ENCODE measurements at regions not wholly inside any gene's neighbourhood (a gene's known extent, or its start where the extent isn't known, plus 50 kb on each side); places are given as distances from the start of the nearest gene placed in this dataset.
"Not testable (repeated sequence)": the region's sequence is repeated elsewhere in the genome, so short reads cannot be mapped to it uniquely, and the experiment has no call there.

GRCh38 chrX:148290041-148290440, 210.4 kb upstream of the AFF2 start:
- Mint-ChIP-seq H3K9me3 (no peaks in the 10 kb centered on the region), H3K4me1 (no peaks in the 10 kb centered on the region), H3K4me3 (no peak overlapping the region), H3K27ac (no peak overlapping the region), H3K27me3 (no peaks in the 10 kb centered on the region), H3K36me3 (no peaks in the 10 kb centered on the region)
- no peak for ATAC-seq

- H3K4me1 Mint-ChIP-seq = no peaks in the 10 kb centered on the region
- H3K4me3 Mint-ChIP-seq = no peak overlapping the region
- no peak for ATAC-seq
- H3K27me3 Mint-ChIP-seq = no peaks in the 10 kb centered on the region
- peaks cover 5% of the 10 kb centered on the region for H3K36me3 Mint-ChIP-seq
- H3K9me3 Mint-ChIP-seq = peaks cover 5% of the 10 kb centered on the region
- H3K27ac Mint-ChIP-seq = no peak overlapping the region
Measured at GRCh38 chrX:148290931-148291330, 209.5 kb upstream of the AFF2 start.

- Mint-ChIP-seq H3K4me1 (no peaks in the 10 kb centered on the region), H3K4me3 (no peak overlapping the region), H3K9me3 (peaks cover 5% of the 10 kb centered on the region), H3K27me3 (no peaks in the 10 kb centered on the region), H3K36me3 (peaks cover 5% of the 10 kb centered on the region), H3K27ac (no peak overlapping the region)
- ATAC-seq = no peak
Measured at GRCh38 chrX:148298737-148299136, 201.7 kb upstream of the AFF2 start.

- H3K36me3 Mint-ChIP-seq, H3K27ac Mint-ChIP-seq, H3K4me1 Mint-ChIP-seq, H3K4me3 Mint-ChIP-seq, ATAC-seq, H3K27me3 Mint-ChIP-seq, H3K9me3 Mint-ChIP-seq: not testable (repeated sequence)
Measured at GRCh38 chrX:148305214-148305613, 195.2 kb upstream of the AFF2 start.

- H3K36me3 Mint-ChIP-seq = no peaks in the 10 kb centered on the region
- H3K4me3 Mint-ChIP-seq = no peak overlapping the region
- no peaks in the 10 kb centered on the region for H3K27me3 Mint-ChIP-seq
- H3K27ac Mint-ChIP-seq = no peak overlapping the region
- H3K9me3 Mint-ChIP-seq = no peaks in the 10 kb centered on the region
- no peak for ATAC-seq
- H3K4me1 Mint-ChIP-seq = peaks cover 4% of the 10 kb centered on the region
Measured at GRCh38 chrX:148309413-148309812, 191.0 kb upstream of the AFF2 start.

- ATAC-seq = peak; percentile 47
- Mint-ChIP-seq H3K4me1 (peaks cover 4% of the 10 kb centered on the region), H3K36me3 (no peaks in the 10 kb centered on the region), H3K27me3 (no peaks in the 10 kb centered on the region), H3K9me3 (no peaks in the 10 kb centered on the region), H3K27ac (no peak overlapping the region), H3K4me3 (no peak overlapping the region)
Measured at GRCh38 chrX:148310426-148311165, 189.8 kb upstream of the AFF2 start.

GRCh38 chrX:148311544-148311943, 188.9 kb upstream of the AFF2 start:
- Mint-ChIP-seq H3K27ac (no peak overlapping the region), H3K36me3 (no peaks in the 10 kb centered on the region), H3K27me3 (no peaks in the 10 kb centered on the region), H3K4me1 (peaks cover 11% of the 10 kb centered on the region), H3K4me3 (no peak overlapping the region), H3K9me3 (no peaks in the 10 kb centered on the region)
- no peak for ATAC-seq

- no peak overlapping the region for H3K4me3 Mint-ChIP-seq
- H3K4me1 Mint-ChIP-seq = peaks cover 13% of the 10 kb centered on the region
- no peak for ATAC-seq
- H3K27me3 Mint-ChIP-seq = no peaks in the 10 kb centered on the region
- H3K9me3 Mint-ChIP-seq = no peaks in the 10 kb centered on the region
- no peak overlapping the region for H3K27ac Mint-ChIP-seq
- H3K36me3 Mint-ChIP-seq = no peaks in the 10 kb centered on the region
Measured at GRCh38 chrX:148314876-148315275, 185.5 kb upstream of the AFF2 start.

- ATAC-seq = no peak
- Mint-ChIP-seq H3K4me1 (peaks cover 9% of the 10 kb centered on the region), H3K27me3 (no peaks in the 10 kb centered on the region), H3K9me3 (no peaks in the 10 kb centered on the region), H3K36me3 (no peaks in the 10 kb centered on the region), H3K27ac (no peak overlapping the region), H3K4me3 (no peak overlapping the region)
Measured at GRCh38 chrX:148316446-148316845, 184.0 kb upstream of the AFF2 start.

GRCh38 chrX:148322906-148323305, 177.5 kb upstream of the AFF2 start:
- Mint-ChIP-seq H3K27me3 (no peaks in the 10 kb centered on the region), H3K9me3 (peaks cover 3% of the 10 kb centered on the region), H3K36me3 (no peaks in the 10 kb centered on the region), H3K4me1 (no peaks in the 10 kb centered on the region), H3K4me3 (no peak overlapping the region), H3K27ac (no peak overlapping the region)
- ATAC-seq = no peak

- no peak for ATAC-seq
- peaks cover 10% of the 10 kb centered on the region for H3K4me1 Mint-ChIP-seq
- H3K9me3 Mint-ChIP-seq = no peaks in the 10 kb centered on the region
- H3K36me3 Mint-ChIP-seq = no peaks in the 10 kb centered on the region
- H3K27me3 Mint-ChIP-seq = no peaks in the 10 kb centered on the region
- H3K4me3 Mint-ChIP-seq = no peak overlapping the region
- peak overlapping the region; percentile 34 for H3K27ac Mint-ChIP-seq
Measured at GRCh38 chrX:148333989-148334388, 166.4 kb upstream of the AFF2 start.

- peaks cover 3% of the 10 kb centered on the region for H3K9me3 Mint-ChIP-seq
- H3K27ac Mint-ChIP-seq = no peak overlapping the region
- H3K4me1 Mint-ChIP-seq = peaks cover 10% of the 10 kb centered on the region
- no peaks in the 10 kb centered on the region for H3K27me3 Mint-ChIP-seq
- H3K4me3 Mint-ChIP-seq = no peak overlapping the region
- H3K36me3 Mint-ChIP-seq = no peaks in the 10 kb centered on the region
- ATAC-seq = no peak
Measured at GRCh38 chrX:148337873-148338272, 162.5 kb upstream of the AFF2 start.

- no peak overlapping the region for H3K27ac Mint-ChIP-seq
- H3K4me1 Mint-ChIP-seq = no peaks in the 10 kb centered on the region
- no peaks in the 10 kb centered on the region for H3K27me3 Mint-ChIP-seq
- no peak overlapping the region for H3K4me3 Mint-ChIP-seq
- H3K36me3 Mint-ChIP-seq = peaks cover 5% of the 10 kb centered on the region
- H3K9me3 Mint-ChIP-seq = peaks cover 7% of the 10 kb centered on the region
- no peak for ATAC-seq
Measured at GRCh38 chrX:148354916-148355315, 145.5 kb upstream of the AFF2 start.

GRCh38 chrX:148361641-148362040, 138.8 kb upstream of the AFF2 start:
- no peak overlapping the region for H3K4me3 Mint-ChIP-seq
- no peaks in the 10 kb centered on the region for H3K9me3 Mint-ChIP-seq
- no peak for ATAC-seq
- no peaks in the 10 kb centered on the region for H3K4me1 Mint-ChIP-seq
- no peaks in the 10 kb centered on the region for H3K27me3 Mint-ChIP-seq
- no peaks in the 10 kb centered on the region for H3K36me3 Mint-ChIP-seq
- H3K27ac Mint-ChIP-seq = no peak overlapping the region

GRCh38 chrX:148363471-148364235, 136.8 kb upstream of the AFF2 start:
- H3K27ac Mint-ChIP-seq = no peak overlapping the region
- no peaks in the 10 kb centered on the region for H3K4me1 Mint-ChIP-seq
- H3K27me3 Mint-ChIP-seq = no peaks in the 10 kb centered on the region
- no peaks in the 10 kb centered on the region for H3K36me3 Mint-ChIP-seq
- no peak overlapping the region for H3K4me3 Mint-ChIP-seq
- no peak for ATAC-seq
- no peaks in the 10 kb centered on the region for H3K9me3 Mint-ChIP-seq

GRCh38 chrX:148365233-148365632, 135.2 kb upstream of the AFF2 start:
- Mint-ChIP-seq H3K27me3 (no peaks in the 10 kb centered on the region), H3K9me3 (no peaks in the 10 kb centered on the region), H3K4me3 (no peak overlapping the region), H3K4me1 (no peaks in the 10 kb centered on the region), H3K36me3 (no peaks in the 10 kb centered on the region), H3K27ac (no peak overlapping the region)
- ATAC-seq = no peak

All from stimulated activated memory B cell treated with anti-CD40 and anti-IgM and Interleukin-4, amounts not matched to agents 10 μg/mL and 1 μg/mL and 100 μg/mL, for 72 hours (primary cell).